ENCODE measurements at regions not wholly inside any gene's neighbourhood (a gene's known extent, or its start where the extent isn't known, plus 50 kb on each side); places are given as distances from the start of the nearest gene placed in this dataset.

DNA sequence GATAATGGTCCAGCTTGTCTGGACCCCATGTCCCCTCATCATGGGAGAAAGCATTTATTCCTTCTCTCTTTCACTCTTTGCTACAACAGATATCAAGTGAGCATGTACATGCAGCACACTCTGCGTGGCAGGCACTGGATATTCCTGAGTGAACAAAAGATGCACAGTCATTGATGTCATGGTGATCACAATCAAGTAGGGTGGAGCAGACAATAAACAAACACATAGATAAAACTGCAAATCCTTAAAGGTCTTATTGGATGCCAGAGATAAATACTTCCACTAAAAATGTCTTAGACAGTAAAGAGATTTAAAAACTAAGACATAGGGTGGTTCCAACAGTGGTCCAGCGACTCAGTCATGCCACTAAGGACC lies 178.0 kb downstream of the ZC3H11B start:
- Histone ChIP-seq H3K4me1 (ENCODE audit: insufficient read depth, low read length) (no peaks in the 10 kb centered on the region), H3K36me3 (ENCODE audit: insufficient read depth, low read length) (no peaks in the 10 kb centered on the region), H3K9me3 (ENCODE audit: control insufficient read depth in 1 of 2, insufficient read depth in 1 of 2, low read length in 2 of 2) (no peaks in the 10 kb centered on the region), H3K4me3 (ENCODE audit: low read length) (no peak overlapping the region), H3K27me3 (ENCODE audit: control insufficient read depth in 1 of 2, insufficient read depth in 2 of 2, low read length in 2 of 2) (no peaks in the 10 kb centered on the region), H3K27ac (ENCODE audit: low read depth in 1 of 2, low read length in 2 of 2) (no peak overlapping the region)
- Mint-ChIP-seq H3K4me1 (ENCODE audit: low read depth) (no peaks in the 10 kb centered on the region), H3K9me3 (no peaks in the 10 kb centered on the region), H3K36me3 (ENCODE audit: low read depth) (no peaks in the 10 kb centered on the region), H3K27me3 (no peaks in the 10 kb centered on the region), H3K4me3 (no peak overlapping the region), H3K27ac (no peak overlapping the region)
- intact Hi-C loops (cut with DNase I, micrococcal nuclease), result no loop called here
- DNase-seq (no peak), ATAC-seq (ENCODE audit: poor library complexity) (no peak)
- ChIA-PET CTCF (no interaction called here), POLR2A (no interaction called here)
- TF ChIP-seq, protein P1, sequence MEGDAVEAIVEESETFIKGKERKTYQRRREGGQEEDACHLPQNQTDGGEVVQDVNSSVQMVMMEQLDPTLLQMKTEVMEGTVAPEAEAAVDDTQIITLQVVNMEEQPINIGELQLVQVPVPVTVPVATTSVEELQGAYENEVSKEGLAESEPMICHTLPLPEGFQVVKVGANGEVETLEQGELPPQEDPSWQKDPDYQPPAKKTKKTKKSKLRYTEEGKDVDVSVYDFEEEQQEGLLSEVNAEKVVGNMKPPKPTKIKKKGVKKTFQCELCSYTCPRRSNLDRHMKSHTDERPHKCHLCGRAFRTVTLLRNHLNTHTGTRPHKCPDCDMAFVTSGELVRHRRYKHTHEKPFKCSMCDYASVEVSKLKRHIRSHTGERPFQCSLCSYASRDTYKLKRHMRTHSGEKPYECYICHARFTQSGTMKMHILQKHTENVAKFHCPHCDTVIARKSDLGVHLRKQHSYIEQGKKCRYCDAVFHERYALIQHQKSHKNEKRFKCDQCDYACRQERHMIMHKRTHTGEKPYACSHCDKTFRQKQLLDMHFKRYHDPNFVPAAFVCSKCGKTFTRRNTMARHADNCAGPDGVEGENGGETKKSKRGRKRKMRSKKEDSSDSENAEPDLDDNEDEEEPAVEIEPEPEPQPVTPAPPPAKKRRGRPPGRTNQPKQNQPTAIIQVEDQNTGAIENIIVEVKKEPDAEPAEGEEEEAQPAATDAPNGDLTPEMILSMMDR (IDR thresholded peaks at IDR 0.05), result no peak

DNA sequence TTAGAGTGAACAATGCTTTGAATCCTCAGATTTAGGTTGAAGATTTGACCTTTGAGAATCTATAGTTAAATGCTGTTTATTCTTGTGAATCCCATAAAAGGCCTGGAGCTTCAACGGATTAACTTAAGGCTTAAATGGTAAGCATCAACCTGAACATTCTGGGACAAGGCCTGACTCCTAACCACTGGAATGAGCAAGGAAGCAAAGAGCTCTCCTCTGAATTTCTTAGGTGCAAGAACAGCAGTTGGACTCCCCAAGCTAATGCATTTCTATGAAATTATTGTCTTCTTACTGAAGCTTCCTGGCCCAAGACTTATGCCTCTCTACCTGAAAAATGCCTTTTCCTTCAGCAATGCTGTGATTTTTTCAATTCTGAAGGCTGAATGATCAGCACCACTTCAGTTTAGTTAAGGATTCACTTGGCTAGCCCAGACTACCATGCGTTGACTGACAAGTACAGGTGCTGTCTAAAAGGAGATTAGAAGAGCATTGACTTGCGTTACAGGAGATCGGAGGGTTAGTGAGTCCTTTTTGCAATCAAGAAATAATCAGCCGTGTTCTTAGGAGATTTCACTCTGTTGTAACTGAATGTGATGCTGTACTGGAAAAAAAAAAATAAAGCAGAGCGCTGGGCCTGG lies 178.5 kb downstream of the ZC3H11B start:
- ChIA-PET POLR2A (no interaction called here), CTCF (no interaction called here)
- Mint-ChIP-seq H3K4me1 (ENCODE audit: low read depth) (no peaks in the 10 kb centered on the region), H3K4me3 (no peak overlapping the region), H3K27me3 (no peaks in the 10 kb centered on the region), H3K27ac (no peak overlapping the region), H3K36me3 (ENCODE audit: low read depth) (no peaks in the 10 kb centered on the region), H3K9me3 (no peaks in the 10 kb centered on the region)
- ATAC-seq (ENCODE audit: poor library complexity) (no peak), DNase-seq (no peak)
- no peaks in the 10 kb centered on the region for H3K4me1 ChIP-seq (ENCODE audit: insufficient read depth, low read length)
- intact Hi-C loops (cut with DNase I, micrococcal nuclease), result no loop called here
- H3K27me3 ChIP-seq (ENCODE audit: control insufficient read depth in 1 of 2, insufficient read depth in 2 of 2, low read length in 2 of 2), result no peaks in the 10 kb centered on the region
- TF ChIP-seq, protein P1 (IDR thresholded peaks at IDR 0.05), result no peak
- no peak overlapping the region for H3K27ac ChIP-seq (ENCODE audit: low read depth in 1 of 2, low read length in 2 of 2)
- no peaks in the 10 kb centered on the region for H3K9me3 ChIP-seq (ENCODE audit: control insufficient read depth in 1 of 2, insufficient read depth in 1 of 2, low read length in 2 of 2)
- no peaks in the 10 kb centered on the region for H3K36me3 ChIP-seq (ENCODE audit: insufficient read depth, low read length)
- no peak overlapping the region for H3K4me3 ChIP-seq (ENCODE audit: low read length)

DNA sequence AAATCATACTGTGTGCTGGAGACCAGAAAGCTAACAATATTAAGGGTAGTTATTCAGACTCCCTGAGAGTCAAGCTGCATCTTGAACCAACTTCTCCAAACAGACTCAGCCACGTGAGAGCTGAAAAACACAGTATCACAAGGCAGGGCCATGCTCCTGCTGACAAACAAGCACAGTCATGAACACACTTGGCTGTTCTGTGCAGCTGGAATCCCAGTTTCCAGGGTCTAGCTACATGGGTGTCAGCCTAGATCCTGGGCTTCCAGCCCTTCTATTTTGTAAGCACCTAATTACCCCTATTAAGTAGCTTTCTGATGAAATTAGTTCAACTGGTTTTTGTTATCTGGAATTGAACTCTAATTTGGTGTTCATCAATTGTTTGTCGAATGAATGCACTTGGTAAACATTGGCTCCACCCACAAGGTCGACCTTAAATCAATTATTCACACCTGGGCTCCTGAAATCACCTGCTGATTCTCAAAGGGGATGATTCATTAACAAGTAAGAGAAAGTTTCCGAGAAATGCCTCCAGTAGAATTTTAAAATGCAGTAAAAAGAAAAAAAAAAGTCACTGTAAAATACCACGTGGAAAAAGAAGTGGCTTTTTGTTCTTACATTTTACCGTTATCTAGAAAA lies 179.3 kb downstream of the ZC3H11B start:
- Mint-ChIP-seq H3K27ac (no peak overlapping the region), H3K4me3 (no peak overlapping the region), H3K27me3 (no peaks in the 10 kb centered on the region), H3K4me1 (ENCODE audit: low read depth) (no peaks in the 10 kb centered on the region), H3K9me3 (no peaks in the 10 kb centered on the region), H3K36me3 (ENCODE audit: low read depth) (no peaks in the 10 kb centered on the region)
- Histone ChIP-seq H3K36me3 (ENCODE audit: insufficient read depth, low read length) (no peaks in the 10 kb centered on the region), H3K4me3 (ENCODE audit: low read length) (no peak overlapping the region), H3K27me3 (ENCODE audit: control insufficient read depth in 1 of 2, insufficient read depth in 2 of 2, low read length in 2 of 2) (no peaks in the 10 kb centered on the region), H3K9me3 (ENCODE audit: control insufficient read depth in 1 of 2, insufficient read depth in 1 of 2, low read length in 2 of 2) (no peaks in the 10 kb centered on the region), H3K27ac (ENCODE audit: low read depth in 1 of 2, low read length in 2 of 2) (no peak overlapping the region), H3K4me1 (ENCODE audit: insufficient read depth, low read length) (no peaks in the 10 kb centered on the region)
- DNase-seq, result no peak
- TF ChIP-seq, protein P1 (IDR thresholded peaks at IDR 0.05), result no peak
- ATAC-seq (ENCODE audit: poor library complexity), result no peak
- ChIA-PET POLR2A (no interaction called here), CTCF (no interaction called here)
- intact Hi-C loops (cut with DNase I, micrococcal nuclease), result no loop called here
